Natural killer cell (primary cell): ENCODE measurements at regions not wholly inside any gene's neighbourhood (a gene's known extent, or its start where the extent isn't known, plus 50 kb on each side); places are given as distances from the start of the nearest gene placed in this dataset.

Experiments used
- ATAC-seq, 3 donors: fragments of 150-1000 bp in 2 of 3; fragments of 200-7000 bp in 1 of 3; cut with Tn5 transposase; 1 replicate in 1 of 3; 2 replicates in 2 of 3; pipeline ENCODE4 v1.10.0; 2021; ENCODE audit warnings: mild to moderate bottlenecking in 2 of 3, moderate library complexity in 2 of 3
- DNase-seq, 2 donors: peaks; one replicate each; pipeline versions ENCODE4 v3.0.0 to v3.0.0-alpha.2; 2013 to 2021; ENCODE audit warnings: mixed read lengths in 1 of 2
- H3K27ac ChIP-seq: one replicate; pipeline ENCODE4 v1.5.1; 2013; ENCODE audit warnings: mild to moderate bottlenecking, low read length
- H3K27me3 ChIP-seq: one replicate; pipeline ENCODE4 v1.6.1; 2013; ENCODE audit warnings: low read length; ENCODE audit not compliant: control insufficient read depth, insufficient read depth
- H3K36me3 ChIP-seq: one replicate; pipeline ENCODE4 v1.6.1; 2013; ENCODE audit warnings: low read length; ENCODE audit not compliant: control insufficient read depth, insufficient read depth
- H3K4me1 ChIP-seq: one replicate; pipeline ENCODE4 v1.6.1; 2013; ENCODE audit warnings: low read length; ENCODE audit not compliant: control insufficient read depth, insufficient read depth
- H3K4me3 ChIP-seq: one replicate; pipeline ENCODE4 v1.5.1; 2013; ENCODE audit warnings: low read length
- H3K9me3 ChIP-seq: one replicate; pipeline ENCODE4 v1.6.1; 2013; ENCODE audit warnings: low read length; ENCODE audit not compliant: control insufficient read depth, insufficient read depth
- H3K27ac Mint-ChIP-seq, 2 donors: one replicate each; pipeline ENCODE4 v1.8.0; 2022; ENCODE audit warnings: mild to moderate bottlenecking in 2 of 2, mixed read lengths in 2 of 2, moderate library complexity in 1 of 2
- H3K27me3 Mint-ChIP-seq, 2 donors: one replicate each; pipeline ENCODE4 v1.8.0; 2022; ENCODE audit warnings: low read depth in 2 of 2, mixed read lengths in 2 of 2
- H3K36me3 Mint-ChIP-seq: one replicate; pipeline ENCODE4 v1.8.0; 2022; ENCODE audit warnings: mixed read lengths
- H3K4me1 Mint-ChIP-seq, 2 donors: one replicate each; pipeline ENCODE4 v1.8.0; 2022; ENCODE audit warnings: mixed read lengths in 2 of 2
- H3K4me3 Mint-ChIP-seq: one replicate; pipeline ENCODE4 v1.8.0; 2022; ENCODE audit warnings: mild to moderate bottlenecking, moderate library complexity, mixed read lengths
- H3K9me3 Mint-ChIP-seq, 2 donors: one replicate each; pipeline ENCODE4 v1.8.0; 2022; ENCODE audit warnings: mixed read lengths in 2 of 2
- CTCF ChIP-seq: fragments of 200-600 bp; IDR thresholded peaks from one replicate; pipeline ENCODE4 v1.8.0; 2022; ENCODE audit warnings: antibody characterized with exemption
- WGBS: methylation state at CpG from one replicate; pipeline ENCODE4 v1.1.7; 2013; ENCODE audit warnings: missing lambda C conversion rate; ENCODE audit not compliant: insufficient coverage; 5-methylcytosine and 5-hydroxymethylcytosine counted together
- intact Hi-C: fragments of 100-400 bp; cut with micrococcal nuclease; formaldehyde crosslinking; loops from one replicate; pipeline ENCODE4 v1.14.2; 2022

GRCh38 chr2:128798502-128799283 is 480.0 kb upstream of the HS6ST1 start:
- DNase-seq (no peak), ATAC-seq (no peak)
- Histone ChIP-seq H3K4me3 (no peak overlapping the region), H3K36me3 (no peaks in the 10 kb centered on the region), H3K27me3 (no peaks in the 10 kb centered on the region), H3K27ac (no peak overlapping the region), H3K9me3 (no peaks in the 10 kb centered on the region), H3K4me1 (no peaks in the 10 kb centered on the region)
- Mint-ChIP-seq H3K9me3 (no peaks in the 10 kb centered on the region), H3K27ac (no peak overlapping the region), H3K36me3 (no peaks in the 10 kb centered on the region), H3K4me3 (no peak overlapping the region), H3K4me1 (no peaks in the 10 kb centered on the region), H3K27me3 (peaks cover 0 to 12% of the 10 kb centered on the region in 2 donors)
- no peak for TF ChIP-seq CTCF
- WGBS: 89% methylated on average over 8 of the region's 9 CpGs
- intact Hi-C loops: no loop called here

GRCh38 chr2:128799284-128799552 is 480.6 kb upstream of the HS6ST1 start:
- no peaks in the 10 kb centered on the region for H3K36me3 Mint-ChIP-seq

GRCh38 chr2:128799730-128800129 is 481.1 kb upstream of the HS6ST1 start:
- peaks cover 0 to 12% of the 10 kb centered on the region in 2 donors for H3K27me3 Mint-ChIP-seq
- no peaks in the 10 kb centered on the region for H3K4me1 Mint-ChIP-seq
- no peaks in the 10 kb centered on the region for H3K9me3 Mint-ChIP-seq
- no peak overlapping the region for H3K27ac Mint-ChIP-seq
- no peaks in the 10 kb centered on the region for H3K36me3 ChIP-seq
- intact Hi-C loops: no loop called here
- 78% methylated on average over 2 of the region's 2 CpGs for WGBS
- DNase-seq (no peak), ATAC-seq (no peak)
- H3K4me3 Mint-ChIP-seq: no peak overlapping the region
- no peaks in the 10 kb centered on the region for H3K36me3 Mint-ChIP-seq
- no peaks in the 10 kb centered on the region for H3K9me3 ChIP-seq
- H3K27me3 ChIP-seq: no peaks in the 10 kb centered on the region
- H3K27ac ChIP-seq: no peak overlapping the region
- no peaks in the 10 kb centered on the region for H3K4me1 ChIP-seq
- no peak overlapping the region for H3K4me3 ChIP-seq
- TF ChIP-seq CTCF: no peak

More at GRCh38 chr2:128799284-128799552, 480.6 kb upstream of the HS6ST1 start:
- Mint-ChIP-seq H3K27me3 (peaks cover 0 to 12% of the 10 kb centered on the region in 2 donors), H3K4me3 (no peak overlapping the region), H3K9me3 (no peaks in the 10 kb centered on the region), H3K27ac (no peak overlapping the region), H3K4me1 (no peaks in the 10 kb centered on the region)
- Histone ChIP-seq H3K36me3 (no peaks in the 10 kb centered on the region), H3K4me3 (no peak overlapping the region), H3K9me3 (no peaks in the 10 kb centered on the region), H3K27ac (no peak overlapping the region), H3K27me3 (no peaks in the 10 kb centered on the region), H3K4me1 (no peaks in the 10 kb centered on the region)
- intact Hi-C loops: no loop called here
- DNase-seq (no peak), ATAC-seq (no peak)
- TF ChIP-seq CTCF: no peak
- WGBS: 60% methylated on average over 1 of the region's 1 CpG

GRCh38 chr2:128801576-128801975 is 482.9 kb upstream of the HS6ST1 start:
- Mint-ChIP-seq H3K27me3 (peaks cover 0 to 12% of the 10 kb centered on the region in 2 donors), H3K9me3 (no peaks in the 10 kb centered on the region), H3K27ac (no peak overlapping the region), H3K36me3 (no peaks in the 10 kb centered on the region), H3K4me3 (no peak overlapping the region), H3K4me1 (no peaks in the 10 kb centered on the region)
- WGBS: 67% methylated on average over 1 of the region's 1 CpG
- Histone ChIP-seq H3K4me1 (no peaks in the 10 kb centered on the region), H3K27me3 (no peaks in the 10 kb centered on the region), H3K36me3 (no peaks in the 10 kb centered on the region), H3K4me3 (no peak overlapping the region), H3K27ac (no peak overlapping the region), H3K9me3 (no peaks in the 10 kb centered on the region)
- intact Hi-C loops: no loop called here
- ATAC-seq (no peak), DNase-seq (no peak)
- TF ChIP-seq CTCF: no peak
